Progenitor cell of endocrine pancreas (in vitro differentiated cells): ENCODE measurements at regions not wholly inside any gene's neighbourhood (a gene's known extent, or its start where the extent isn't known, plus 50 kb on each side); places are given as distances from the start of the nearest gene placed in this dataset.

Source experiments
- DNase-seq: peaks from one replicate; pipeline ENCODE4 v3.0.0; 2021; ENCODE audit warnings: low spot score; ENCODE audit not compliant: unreplicated experiment
- H3K27ac Mint-ChIP-seq: 2 replicates; pipeline ENCODE4 v1.8.0; 2021; ENCODE audit warnings: mild to moderate bottlenecking, moderate library complexity, mixed read lengths
- H3K27me3 Mint-ChIP-seq: 2 replicates; pipeline ENCODE4 v1.8.0; 2021; ENCODE audit warnings: mixed read lengths
- H3K36me3 Mint-ChIP-seq: 2 replicates; pipeline ENCODE4 v1.8.0; 2022; ENCODE audit warnings: mixed read lengths; ENCODE audit not compliant: insufficient read depth
- H3K4me1 Mint-ChIP-seq: 2 replicates; pipeline ENCODE4 v1.8.0; 2021; ENCODE audit warnings: low read depth, mixed read lengths
- H3K4me3 Mint-ChIP-seq: 2 replicates; pipeline ENCODE4 v1.8.0; 2021; ENCODE audit warnings: low read depth, mild to moderate bottlenecking, moderate library complexity, mixed read lengths
- H3K9me3 Mint-ChIP-seq: 2 replicates; pipeline ENCODE4 v1.8.0; 2021; ENCODE audit warnings: low read depth, mixed read lengths
- TF ChIP-seq, protein P1 (sequence below): fragments of 200-600 bp; sonication (generic); IDR thresholded peaks from one replicate; pipeline ENCODE4 v1.5.0; 2021; ENCODE audit warnings: antibody characterized with exemption, mild to moderate bottlenecking; ENCODE audit not compliant: unreplicated experiment

DNA sequence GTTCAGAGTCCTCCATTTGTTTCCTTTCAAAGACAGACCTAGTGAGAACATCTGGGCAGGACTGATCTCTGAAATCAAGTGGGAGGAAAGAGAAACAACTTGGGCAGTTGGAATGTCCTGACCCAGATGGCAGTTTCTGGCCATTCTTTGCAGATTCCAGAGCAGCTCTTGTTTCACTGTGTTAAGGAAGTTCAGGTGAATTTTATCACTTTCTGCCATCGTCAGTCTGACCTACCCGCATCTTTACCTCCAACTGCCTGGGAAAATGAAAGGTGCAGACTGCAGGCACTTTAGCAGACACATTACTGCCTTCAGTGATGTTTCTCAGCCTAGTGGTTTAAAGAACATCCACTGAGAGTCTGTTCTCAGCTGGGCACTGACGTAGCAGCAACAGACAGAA is 216.2 kb downstream of the CEP135 start:
- H3K27ac Mint-ChIP-seq: peak overlapping the region; percentile 69
- H3K27me3 Mint-ChIP-seq: no peaks in the 10 kb centered on the region
- H3K36me3 Mint-ChIP-seq: peaks cover 15% of the 10 kb centered on the region
- no peak overlapping the region for H3K4me3 Mint-ChIP-seq
- H3K9me3 Mint-ChIP-seq: peaks cover 10% of the 10 kb centered on the region
- H3K4me1 Mint-ChIP-seq: peaks cover 12% of the 10 kb centered on the region
- TF ChIP-seq, protein P1, sequence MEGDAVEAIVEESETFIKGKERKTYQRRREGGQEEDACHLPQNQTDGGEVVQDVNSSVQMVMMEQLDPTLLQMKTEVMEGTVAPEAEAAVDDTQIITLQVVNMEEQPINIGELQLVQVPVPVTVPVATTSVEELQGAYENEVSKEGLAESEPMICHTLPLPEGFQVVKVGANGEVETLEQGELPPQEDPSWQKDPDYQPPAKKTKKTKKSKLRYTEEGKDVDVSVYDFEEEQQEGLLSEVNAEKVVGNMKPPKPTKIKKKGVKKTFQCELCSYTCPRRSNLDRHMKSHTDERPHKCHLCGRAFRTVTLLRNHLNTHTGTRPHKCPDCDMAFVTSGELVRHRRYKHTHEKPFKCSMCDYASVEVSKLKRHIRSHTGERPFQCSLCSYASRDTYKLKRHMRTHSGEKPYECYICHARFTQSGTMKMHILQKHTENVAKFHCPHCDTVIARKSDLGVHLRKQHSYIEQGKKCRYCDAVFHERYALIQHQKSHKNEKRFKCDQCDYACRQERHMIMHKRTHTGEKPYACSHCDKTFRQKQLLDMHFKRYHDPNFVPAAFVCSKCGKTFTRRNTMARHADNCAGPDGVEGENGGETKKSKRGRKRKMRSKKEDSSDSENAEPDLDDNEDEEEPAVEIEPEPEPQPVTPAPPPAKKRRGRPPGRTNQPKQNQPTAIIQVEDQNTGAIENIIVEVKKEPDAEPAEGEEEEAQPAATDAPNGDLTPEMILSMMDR: no peak
- DNase-seq: no peak

GRCh38 chr4:56160636-56161035 is 211.9 kb downstream of the CEP135 start:
- H3K4me1 Mint-ChIP-seq: peaks cover 14% of the 10 kb centered on the region
- no peaks in the 10 kb centered on the region for H3K9me3 Mint-ChIP-seq
- H3K27ac Mint-ChIP-seq: no peak overlapping the region
- no peaks in the 10 kb centered on the region for H3K27me3 Mint-ChIP-seq
- no peak overlapping the region for H3K4me3 Mint-ChIP-seq
- H3K36me3 Mint-ChIP-seq: no peaks in the 10 kb centered on the region
- TF ChIP-seq, protein P1: no peak
- no peak for DNase-seq

DNA sequence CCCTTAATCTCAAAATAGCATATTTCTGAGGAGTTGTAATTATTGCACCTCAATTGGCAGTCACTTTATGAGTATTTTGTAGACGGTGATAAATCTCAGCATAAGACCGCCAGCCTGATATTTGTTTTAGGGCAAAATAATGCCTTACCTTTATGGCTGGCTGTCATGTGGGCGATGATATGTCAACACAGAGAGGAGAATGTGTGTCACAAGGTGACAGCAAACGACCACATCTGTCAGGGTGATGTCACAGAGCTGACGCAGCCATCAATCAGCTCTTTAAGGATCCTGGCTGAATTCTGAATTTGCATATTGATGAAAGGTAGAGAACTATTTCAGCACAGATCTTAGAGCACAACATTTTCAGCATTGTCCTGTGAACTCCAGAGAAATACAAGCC is 209.7 kb downstream of the CEP135 start:
- H3K4me3 Mint-ChIP-seq: no peak overlapping the region
- H3K9me3 Mint-ChIP-seq: no peaks in the 10 kb centered on the region
- peaks cover 10% of the 10 kb centered on the region for H3K4me1 Mint-ChIP-seq
- peak overlapping the region; percentile 6 for H3K27ac Mint-ChIP-seq
- H3K36me3 Mint-ChIP-seq: no peaks in the 10 kb centered on the region
- TF ChIP-seq, protein P1: no peak
- H3K27me3 Mint-ChIP-seq: no peaks in the 10 kb centered on the region
- no peak for DNase-seq

DNA sequence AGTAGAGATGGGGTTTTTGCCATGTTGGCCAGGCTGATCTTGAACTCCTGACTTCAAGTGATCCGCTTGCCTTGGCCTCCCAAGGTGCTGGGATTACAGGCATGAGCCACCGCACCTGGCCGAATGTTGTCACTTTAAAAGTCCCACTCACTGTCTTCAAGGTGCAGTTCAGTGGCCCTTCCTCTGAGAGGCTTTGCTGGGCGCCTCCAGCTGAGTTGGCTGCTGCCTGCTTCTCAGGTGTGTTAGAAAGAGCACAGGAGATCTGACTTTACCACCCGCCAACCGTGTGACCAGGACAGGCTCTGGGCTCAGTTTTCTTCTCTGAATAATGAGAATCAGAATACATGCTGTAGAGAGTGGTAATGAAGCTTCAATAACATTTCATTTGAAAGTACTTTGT is 207.4 kb downstream of the CEP135 start:
- peaks cover 12% of the 10 kb centered on the region for H3K4me1 Mint-ChIP-seq
- no peaks in the 10 kb centered on the region for H3K9me3 Mint-ChIP-seq
- DNase-seq: no peak
- no peaks in the 10 kb centered on the region for H3K27me3 Mint-ChIP-seq
- TF ChIP-seq, protein P1: no peak
- H3K27ac Mint-ChIP-seq: no peak overlapping the region
- H3K4me3 Mint-ChIP-seq: no peak overlapping the region
- peaks cover 1% of the 10 kb centered on the region for H3K36me3 Mint-ChIP-seq

- H3K4me3 Mint-ChIP-seq: no peak overlapping the region
- H3K9me3 Mint-ChIP-seq: no peaks in the 10 kb centered on the region
- TF ChIP-seq, protein P1: no peak
Observed at GRCh38 chr4:56155432-56155831, 206.7 kb downstream of the CEP135 start.

More at GRCh38 chr4:56155432-56155831, 206.7 kb downstream of the CEP135 start:
- peaks cover 1% of the 10 kb centered on the region for H3K36me3 Mint-ChIP-seq
- DNase-seq: no peak
- H3K4me1 Mint-ChIP-seq: peaks cover 12% of the 10 kb centered on the region
- H3K27me3 Mint-ChIP-seq: no peaks in the 10 kb centered on the region
- no peak overlapping the region for H3K27ac Mint-ChIP-seq
